WTC11 (cell line): ENCODE measurements at regions not wholly inside any gene's neighbourhood (a gene's known extent, or its start where the extent isn't known, plus 50 kb on each side); places are given as distances from the start of the nearest gene placed in this dataset.

Experiments
- ATAC-seq: fragments of 200-7000 bp; cut with Tn5 transposase; 2 replicates; pipeline ENCODE4 v1.10.0; 2021; ENCODE audit warnings: mild to moderate bottlenecking, moderate library complexity
- CTCF ChIA-PET: fragments of 300-600 bp; sonication (Branson Sonifier 250); formaldehyde crosslinking; loops from one replicate; lab custom pipeline; 2021; ENCODE audit warnings: antibody characterized with exemption; lab: Charles Lee
- POLR2A ChIA-PET: fragments of 350-600 bp; sonication (Branson Sonifier 250); formaldehyde crosslinking; loops from one replicate; lab custom pipeline; 2021; ENCODE audit warnings: antibody characterized with exemption; lab: Charles Lee
- DNase-seq: peaks from one replicate; pipeline ENCODE4 v3.0.0; 2021; ENCODE audit warnings: low spot score
- H3K27ac Mint-ChIP-seq: 2 replicates; pipeline ENCODE4 v1.8.0; 2021; ENCODE audit warnings: mixed read lengths
- H3K27me3 Mint-ChIP-seq: 2 replicates; pipeline ENCODE4 v1.8.0; 2021; ENCODE audit warnings: low read depth, mild to moderate bottlenecking, moderate library complexity, mixed read lengths
- H3K36me3 Mint-ChIP-seq: 2 replicates; pipeline ENCODE4 v1.8.0; 2021; ENCODE audit warnings: mixed read lengths
- H3K4me1 Mint-ChIP-seq: 2 replicates; pipeline ENCODE4 v1.8.0; 2022; ENCODE audit warnings: mixed read lengths
- H3K4me3 Mint-ChIP-seq: 2 replicates; pipeline ENCODE4 v1.8.0; 2021; ENCODE audit warnings: mild to moderate bottlenecking, moderate library complexity, mixed read lengths
- H3K9me3 Mint-ChIP-seq: 2 replicates; pipeline ENCODE4 v1.8.0; 2021; ENCODE audit warnings: mixed read lengths
- CTCF ChIP-seq: fragments of 200-600 bp; IDR thresholded peaks from 2 replicates; pipeline ENCODE4 v1.8.0; 2022; ENCODE audit warnings: antibody characterized with exemption
- HMGA2 ChIP-seq: fragments of 250-450 bp; sonication (Bioruptor Pico); IDR thresholded peaks from 2 replicates; pipeline ENCODE4 v1.4.0; 2021; ENCODE audit warnings: mild to moderate bottlenecking, moderate library complexity
- JUN ChIP-seq: sonication (generic); formaldehyde crosslinking; IDR thresholded peaks from 2 replicates; pipeline ENCODE4 v1.8.0; 2023; ENCODE audit warnings: mild to moderate bottlenecking, missing genetic modification reagents
- NFYB ChIP-seq: sonication (generic); formaldehyde crosslinking; conservative IDR thresholded peaks from 2 replicates; pipeline ENCODE4 v1.8.0; 2022; ENCODE audit warnings: low read depth, missing genetic modification reagents
- RELA ChIP-seq: sonication (generic); formaldehyde crosslinking; IDR thresholded peaks from 2 replicates; pipeline ENCODE4 v1.8.1; 2022; ENCODE audit warnings: missing genetic modification reagents, mild to moderate bottlenecking, borderline replicate concordance
- RORB ChIP-seq: fragments of 250-450 bp; sonication (Bioruptor Pico); IDR thresholded peaks from 2 replicates; pipeline ENCODE4 v1.9.0; 2021; ENCODE audit warnings: mild to moderate bottlenecking
- SOX15 ChIP-seq: fragments of 250-450 bp; sonication (Bioruptor Pico); IDR thresholded peaks from 2 replicates; pipeline ENCODE4 v1.9.0; 2021; ENCODE audit warnings: mild to moderate bottlenecking
- SP1 ChIP-seq: sonication (generic); formaldehyde crosslinking; conservative IDR thresholded peaks from 2 replicates; pipeline ENCODE4 v1.8.1; 2022; ENCODE audit warnings: missing genetic modification reagents
- TP53 ChIP-seq: sonication (generic); formaldehyde crosslinking; IDR thresholded peaks from 2 replicates; pipeline ENCODE4 v1.8.1; 2023; ENCODE audit warnings: mild to moderate bottlenecking, missing genetic modification reagents
- USF1 ChIP-seq: sonication (generic); formaldehyde crosslinking; IDR thresholded peaks from 2 replicates; pipeline ENCODE4 v1.8.0; 2022; ENCODE audit warnings: mild to moderate bottlenecking, missing genetic modification reagents
- ZBTB43 ChIP-seq: sonication (generic); formaldehyde crosslinking; IDR thresholded peaks from 2 replicates; pipeline ENCODE4 v1.8.1; 2023; ENCODE audit warnings: mild to moderate bottlenecking, missing genetic modification reagents
- ZNF232 ChIP-seq: sonication (generic); formaldehyde crosslinking; IDR thresholded peaks from 2 replicates; pipeline ENCODE4 v1.8.0; 2022; ENCODE audit warnings: mild to moderate bottlenecking, missing genetic modification reagents
- ZNF263 ChIP-seq: sonication (generic); formaldehyde crosslinking; IDR thresholded peaks from 2 replicates; pipeline ENCODE4 v1.8.1; 2022; ENCODE audit warnings: low read depth, mild to moderate bottlenecking, moderate library complexity, missing genetic modification reagents
- ZNF416 ChIP-seq: fragments of 250-450 bp; sonication (Bioruptor Pico); IDR thresholded peaks from 2 replicates; pipeline ENCODE4 v1.9.0; 2021; ENCODE audit warnings: mild to moderate bottlenecking, inconsistent platforms
- ZNF423 ChIP-seq: fragments of 250-450 bp; sonication (Bioruptor Pico); IDR thresholded peaks from 2 replicates; pipeline ENCODE4 v2.1.2; 2022; ENCODE audit warnings: mild to moderate bottlenecking, moderate library complexity
- ZNF425 ChIP-seq: fragments of 250-450 bp; sonication (Bioruptor Pico); conservative IDR thresholded peaks from 2 replicates; pipeline ENCODE4 v1.9.0; 2021; ENCODE audit warnings: mild to moderate bottlenecking
- ZNF671 ChIP-seq: fragments of 250-450 bp; sonication (Bioruptor Pico); IDR thresholded peaks from 2 replicates; pipeline ENCODE4 v1.8.0; 2021; ENCODE audit warnings: mild to moderate bottlenecking
- TF ChIP-seq, protein P1 (sequence below): fragments of 250-450 bp; sonication (Bioruptor Pico); IDR thresholded peaks from 2 replicates; pipeline ENCODE4 v1.9.0; 2021; ENCODE audit warnings: mild to moderate bottlenecking
- TF ChIP-seq, protein P2 (sequence below): sonication (generic); formaldehyde crosslinking; IDR thresholded peaks from 2 replicates; pipeline ENCODE4 v1.8.0; 2022; ENCODE audit warnings: mild to moderate bottlenecking, missing genetic modification reagents
- TF ChIP-seq, protein P3 (sequence below): fragments of 250-450 bp; sonication (Bioruptor Pico); IDR thresholded peaks from 2 replicates; pipeline ENCODE4 v1.8.0; 2021; ENCODE audit warnings: mild to moderate bottlenecking
- TF ChIP-seq, protein P4 (sequence below): sonication (generic); formaldehyde crosslinking; IDR thresholded peaks from 2 replicates; pipeline ENCODE4 v1.8.0; 2023; ENCODE audit warnings: missing genetic modification reagents
- TF ChIP-seq, protein P5 (sequence below): sonication (generic); formaldehyde crosslinking; conservative IDR thresholded peaks from 2 replicates; pipeline ENCODE4 v1.8.1; 2023; ENCODE audit warnings: mild to moderate bottlenecking, low read depth, missing genetic modification reagents, moderate library complexity

GRCh38 chr14:66249544-66249943, 236.6 kb upstream of the CCDC196 start (continued):
- TF ChIP-seq CTCF (no peak), TP53 (CRISPR knock-in tag) (no peak), USF1 (CRISPR knock-in tag) (no peak)
- TF ChIP-seq, protein P1, sequence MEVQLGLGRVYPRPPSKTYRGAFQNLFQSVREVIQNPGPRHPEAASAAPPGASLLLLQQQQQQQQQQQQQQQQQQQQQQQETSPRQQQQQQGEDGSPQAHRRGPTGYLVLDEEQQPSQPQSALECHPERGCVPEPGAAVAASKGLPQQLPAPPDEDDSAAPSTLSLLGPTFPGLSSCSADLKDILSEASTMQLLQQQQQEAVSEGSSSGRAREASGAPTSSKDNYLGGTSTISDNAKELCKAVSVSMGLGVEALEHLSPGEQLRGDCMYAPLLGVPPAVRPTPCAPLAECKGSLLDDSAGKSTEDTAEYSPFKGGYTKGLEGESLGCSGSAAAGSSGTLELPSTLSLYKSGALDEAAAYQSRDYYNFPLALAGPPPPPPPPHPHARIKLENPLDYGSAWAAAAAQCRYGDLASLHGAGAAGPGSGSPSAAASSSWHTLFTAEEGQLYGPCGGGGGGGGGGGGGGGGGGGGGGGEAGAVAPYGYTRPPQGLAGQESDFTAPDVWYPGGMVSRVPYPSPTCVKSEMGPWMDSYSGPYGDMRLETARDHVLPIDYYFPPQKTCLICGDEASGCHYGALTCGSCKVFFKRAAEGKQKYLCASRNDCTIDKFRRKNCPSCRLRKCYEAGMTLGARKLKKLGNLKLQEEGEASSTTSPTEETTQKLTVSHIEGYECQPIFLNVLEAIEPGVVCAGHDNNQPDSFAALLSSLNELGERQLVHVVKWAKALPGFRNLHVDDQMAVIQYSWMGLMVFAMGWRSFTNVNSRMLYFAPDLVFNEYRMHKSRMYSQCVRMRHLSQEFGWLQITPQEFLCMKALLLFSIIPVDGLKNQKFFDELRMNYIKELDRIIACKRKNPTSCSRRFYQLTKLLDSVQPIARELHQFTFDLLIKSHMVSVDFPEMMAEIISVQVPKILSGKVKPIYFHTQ (CRISPR knock-in tag) = no peak

- peak; percentile 93 for ATAC-seq
- TF ChIP-seq ZNF232 (CRISPR knock-in tag) (no peak), SP1 (CRISPR knock-in tag) (no peak), ZNF671 (CRISPR knock-in tag) (no peak), RORB (CRISPR knock-in tag) (no peak), JUN (no peak), HMGA2 (CRISPR knock-in tag) (no peak), RELA (no peak), ZNF263 (CRISPR knock-in tag) (no peak), ZNF416 (CRISPR knock-in tag) (no peak), ZBTB43 (no peak), ZNF425 (CRISPR knock-in tag) (no peak), ZNF423 (CRISPR knock-in tag) (no peak), USF1 (CRISPR knock-in tag) (no peak), NFYB (CRISPR knock-in tag) (no peak), SOX15 (no peak)
- TF ChIP-seq, protein P2, sequence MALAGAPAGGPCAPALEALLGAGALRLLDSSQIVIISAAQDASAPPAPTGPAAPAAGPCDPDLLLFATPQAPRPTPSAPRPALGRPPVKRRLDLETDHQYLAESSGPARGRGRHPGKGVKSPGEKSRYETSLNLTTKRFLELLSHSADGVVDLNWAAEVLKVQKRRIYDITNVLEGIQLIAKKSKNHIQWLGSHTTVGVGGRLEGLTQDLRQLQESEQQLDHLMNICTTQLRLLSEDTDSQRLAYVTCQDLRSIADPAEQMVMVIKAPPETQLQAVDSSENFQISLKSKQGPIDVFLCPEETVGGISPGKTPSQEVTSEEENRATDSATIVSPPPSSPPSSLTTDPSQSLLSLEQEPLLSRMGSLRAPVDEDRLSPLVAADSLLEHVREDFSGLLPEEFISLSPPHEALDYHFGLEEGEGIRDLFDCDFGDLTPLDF (CRISPR knock-in tag) = no peak
- TF ChIP-seq, protein P3, sequence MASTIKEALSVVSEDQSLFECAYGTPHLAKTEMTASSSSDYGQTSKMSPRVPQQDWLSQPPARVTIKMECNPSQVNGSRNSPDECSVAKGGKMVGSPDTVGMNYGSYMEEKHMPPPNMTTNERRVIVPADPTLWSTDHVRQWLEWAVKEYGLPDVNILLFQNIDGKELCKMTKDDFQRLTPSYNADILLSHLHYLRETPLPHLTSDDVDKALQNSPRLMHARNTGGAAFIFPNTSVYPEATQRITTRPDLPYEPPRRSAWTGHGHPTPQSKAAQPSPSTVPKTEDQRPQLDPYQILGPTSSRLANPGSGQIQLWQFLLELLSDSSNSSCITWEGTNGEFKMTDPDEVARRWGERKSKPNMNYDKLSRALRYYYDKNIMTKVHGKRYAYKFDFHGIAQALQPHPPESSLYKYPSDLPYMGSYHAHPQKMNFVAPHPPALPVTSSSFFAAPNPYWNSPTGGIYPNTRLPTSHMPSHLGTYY = no peak
- TF ChIP-seq, protein P4, sequence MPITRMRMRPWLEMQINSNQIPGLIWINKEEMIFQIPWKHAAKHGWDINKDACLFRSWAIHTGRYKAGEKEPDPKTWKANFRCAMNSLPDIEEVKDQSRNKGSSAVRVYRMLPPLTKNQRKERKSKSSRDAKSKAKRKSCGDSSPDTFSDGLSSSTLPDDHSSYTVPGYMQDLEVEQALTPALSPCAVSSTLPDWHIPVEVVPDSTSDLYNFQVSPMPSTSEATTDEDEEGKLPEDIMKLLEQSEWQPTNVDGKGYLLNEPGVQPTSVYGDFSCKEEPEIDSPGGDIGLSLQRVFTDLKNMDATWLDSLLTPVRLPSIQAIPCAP (CRISPR knock-in tag) = no peak
- TF ChIP-seq, protein P5, sequence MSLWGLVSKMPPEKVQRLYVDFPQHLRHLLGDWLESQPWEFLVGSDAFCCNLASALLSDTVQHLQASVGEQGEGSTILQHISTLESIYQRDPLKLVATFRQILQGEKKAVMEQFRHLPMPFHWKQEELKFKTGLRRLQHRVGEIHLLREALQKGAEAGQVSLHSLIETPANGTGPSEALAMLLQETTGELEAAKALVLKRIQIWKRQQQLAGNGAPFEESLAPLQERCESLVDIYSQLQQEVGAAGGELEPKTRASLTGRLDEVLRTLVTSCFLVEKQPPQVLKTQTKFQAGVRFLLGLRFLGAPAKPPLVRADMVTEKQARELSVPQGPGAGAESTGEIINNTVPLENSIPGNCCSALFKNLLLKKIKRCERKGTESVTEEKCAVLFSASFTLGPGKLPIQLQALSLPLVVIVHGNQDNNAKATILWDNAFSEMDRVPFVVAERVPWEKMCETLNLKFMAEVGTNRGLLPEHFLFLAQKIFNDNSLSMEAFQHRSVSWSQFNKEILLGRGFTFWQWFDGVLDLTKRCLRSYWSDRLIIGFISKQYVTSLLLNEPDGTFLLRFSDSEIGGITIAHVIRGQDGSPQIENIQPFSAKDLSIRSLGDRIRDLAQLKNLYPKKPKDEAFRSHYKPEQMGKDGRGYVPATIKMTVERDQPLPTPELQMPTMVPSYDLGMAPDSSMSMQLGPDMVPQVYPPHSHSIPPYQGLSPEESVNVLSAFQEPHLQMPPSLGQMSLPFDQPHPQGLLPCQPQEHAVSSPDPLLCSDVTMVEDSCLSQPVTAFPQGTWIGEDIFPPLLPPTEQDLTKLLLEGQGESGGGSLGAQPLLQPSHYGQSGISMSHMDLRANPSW = no peak
Measured at GRCh38 chr14:66254038-66254437, 232.1 kb upstream of the CCDC196 start.

More at GRCh38 chr14:66254038-66254437, 232.1 kb upstream of the CCDC196 start:
- H3K27ac Mint-ChIP-seq = no peak overlapping the region
- H3K36me3 Mint-ChIP-seq = no peaks in the 10 kb centered on the region
- no peaks in the 10 kb centered on the region for H3K9me3 Mint-ChIP-seq
- no peaks in the 10 kb centered on the region; the same call in 1 of the 2 replicates for H3K27me3 Mint-ChIP-seq
- ChIA-PET CTCF (no interaction called here), POLR2A (no interaction called here)
- H3K4me3 Mint-ChIP-seq = no peak overlapping the region
- DNase-seq = no peak
- H3K4me1 Mint-ChIP-seq = peaks cover 10% of the 10 kb centered on the region
